ENCODE measurements at regions not wholly inside any gene's neighbourhood (a gene's known extent, or its start where the extent isn't known, plus 50 kb on each side); places are given as distances from the start of the nearest gene placed in this dataset.
"Not testable (repeated sequence)": the region's sequence is repeated elsewhere in the genome, so short reads cannot be mapped to it uniquely, and the experiment has no call there.

GRCh38 chr17:13787636-13788035 is 185.9 kb upstream of the HS3ST3A1 start:
- DNase-seq: no peak

GRCh38 chr17:13788385-13788784 is 186.7 kb upstream of the HS3ST3A1 start:
- no peak for DNase-seq

- DNase-seq: no peak
Observed at GRCh38 chr17:13792314-13792713, 190.6 kb upstream of the HS3ST3A1 start.

GRCh38 chr17:13793951-13794350 is 192.2 kb upstream of the HS3ST3A1 start:
- DNase-seq: no peak

GRCh38 chr17:13797863-13798262 is 196.1 kb upstream of the HS3ST3A1 start:
- DNase-seq: no peak

GRCh38 chr17:13806092-13806491 is 204.4 kb upstream of the HS3ST3A1 start:
- DNase-seq: no peak

GRCh38 chr17:13807103-13807502 is 205.4 kb upstream of the HS3ST3A1 start:
- DNase-seq: no peak

- DNase-seq: no peak
Observed at GRCh38 chr17:13812350-13812749, 210.6 kb upstream of the HS3ST3A1 start.

- DNase-seq: no peak
Observed at GRCh38 chr17:13813347-13814240, 211.9 kb upstream of the HS3ST3A1 start.

- peak; percentile 24 for DNase-seq
Observed at GRCh38 chr17:13822700-13823099, 221.0 kb upstream of the HS3ST3A1 start.

- DNase-seq: no peak
Observed at GRCh38 chr17:13825526-13826040, 223.9 kb upstream of the HS3ST3A1 start.

- DNase-seq: no peak
Observed at GRCh38 chr17:13827118-13827517, 225.4 kb upstream of the HS3ST3A1 start.

- DNase-seq: no peak
Observed at GRCh38 chr17:13833921-13834320, 232.2 kb upstream of the HS3ST3A1 start.

- no peak for DNase-seq
Observed at GRCh38 chr17:13835151-13835550, 233.4 kb upstream of the HS3ST3A1 start.

- DNase-seq: no peak
Observed at GRCh38 chr17:13837417-13837816, 231.9 kb upstream of the COX10 start.

- DNase-seq: no peak
Observed at GRCh38 chr17:13840254-13840653, 229.1 kb upstream of the COX10 start.

- DNase-seq: no peak
Observed at GRCh38 chr17:13843862-13844635, 225.3 kb upstream of the COX10 start.

GRCh38 chr17:13851889-13852288 is 217.4 kb upstream of the COX10 start:
- DNase-seq: no peak

- not testable (repeated sequence) for DNase-seq
Observed at GRCh38 chr17:13855730-13856129, 213.6 kb upstream of the COX10 start.

GRCh38 chr17:13862346-13862745 is 207.0 kb upstream of the COX10 start:
- no peak for DNase-seq

- no peak for DNase-seq
Observed at GRCh38 chr17:13863436-13863835, 205.9 kb upstream of the COX10 start.

- no peak for DNase-seq
Observed at GRCh38 chr17:13864521-13864920, 204.8 kb upstream of the COX10 start.

- no peak for DNase-seq
Observed at GRCh38 chr17:13865650-13866049, 203.7 kb upstream of the COX10 start.

Data from eye (tissue), 1 donor.